ENCODE measurements at regions not wholly inside any gene's neighbourhood (a gene's known extent, or its start where the extent isn't known, plus 50 kb on each side); places are given as distances from the start of the nearest gene placed in this dataset.

DNA sequence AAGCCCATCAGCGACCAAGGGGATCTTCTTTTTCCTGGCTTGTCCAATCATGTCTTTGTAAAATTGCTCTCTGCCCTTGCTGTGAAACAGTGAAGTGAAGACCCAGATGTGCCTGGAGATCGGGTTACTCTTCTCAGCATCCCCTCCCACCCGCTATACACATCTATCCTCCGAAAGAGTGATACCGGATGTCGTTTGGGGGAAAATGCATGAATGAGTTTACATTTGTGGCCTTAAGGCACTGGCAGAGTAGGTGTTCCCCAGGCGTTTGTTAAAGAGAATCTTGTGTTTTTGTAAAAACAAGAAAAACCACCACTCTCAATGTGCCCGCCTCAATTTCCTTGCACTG lies 528.3 kb downstream of the CMPK2 start:
- H3K36me3 ChIP-seq (ENCODE audit: control insufficient read depth in 2 of 2, extremely low read depth in 1 of 2, insufficient read depth in 2 of 2, low read length in 2 of 2) = no peaks in the 10 kb centered on the region
- FAIRE-seq (no peak), DNase-seq (ENCODE audit: low read depth, low spot score) (no peak)
- H3K79me2 ChIP-seq (ENCODE audit: control insufficient read depth, insufficient read depth, low read length) = no peaks in the 10 kb centered on the region
- H2AFZ ChIP-seq (ENCODE audit: control insufficient read depth, low read length) = no peak overlapping the region
- H3K4me2 ChIP-seq (ENCODE audit: control insufficient read depth, extremely low read depth, insufficient read depth, low read depth, low read length) = no peak overlapping the region
- no peak for TF ChIP-seq EZH2 (IDR thresholded peaks at IDR 0.05; ENCODE audit: low read length)
- TF ChIP-seq, protein P1, sequence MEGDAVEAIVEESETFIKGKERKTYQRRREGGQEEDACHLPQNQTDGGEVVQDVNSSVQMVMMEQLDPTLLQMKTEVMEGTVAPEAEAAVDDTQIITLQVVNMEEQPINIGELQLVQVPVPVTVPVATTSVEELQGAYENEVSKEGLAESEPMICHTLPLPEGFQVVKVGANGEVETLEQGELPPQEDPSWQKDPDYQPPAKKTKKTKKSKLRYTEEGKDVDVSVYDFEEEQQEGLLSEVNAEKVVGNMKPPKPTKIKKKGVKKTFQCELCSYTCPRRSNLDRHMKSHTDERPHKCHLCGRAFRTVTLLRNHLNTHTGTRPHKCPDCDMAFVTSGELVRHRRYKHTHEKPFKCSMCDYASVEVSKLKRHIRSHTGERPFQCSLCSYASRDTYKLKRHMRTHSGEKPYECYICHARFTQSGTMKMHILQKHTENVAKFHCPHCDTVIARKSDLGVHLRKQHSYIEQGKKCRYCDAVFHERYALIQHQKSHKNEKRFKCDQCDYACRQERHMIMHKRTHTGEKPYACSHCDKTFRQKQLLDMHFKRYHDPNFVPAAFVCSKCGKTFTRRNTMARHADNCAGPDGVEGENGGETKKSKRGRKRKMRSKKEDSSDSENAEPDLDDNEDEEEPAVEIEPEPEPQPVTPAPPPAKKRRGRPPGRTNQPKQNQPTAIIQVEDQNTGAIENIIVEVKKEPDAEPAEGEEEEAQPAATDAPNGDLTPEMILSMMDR (optimal IDR thresholded peaks at IDR 0.05 in 1 of 3, IDR thresholded peaks at IDR 0.05 in 1 of 3, conservative IDR thresholded peaks at IDR 0.05 in 1 of 3; ENCODE audit: extremely low read depth in 1 of 3, insufficient read depth in 2 of 3, low read length in 3 of 3) = no peak
- H3K4me3 ChIP-seq (ENCODE audit: control insufficient read depth in 2 of 3, extremely low read depth in 1 of 3, insufficient read depth in 2 of 3, low read depth in 1 of 3, low read length in 3 of 3) = no peak overlapping the region
- H3K9me3 ChIP-seq (ENCODE audit: control insufficient read depth, low read depth, low read length) = no peaks in the 10 kb centered on the region
- H3K27ac ChIP-seq (ENCODE audit: control insufficient read depth, insufficient read depth, low read length) = no peak overlapping the region
- no peaks in the 10 kb centered on the region for H3K9me1 ChIP-seq (ENCODE audit: control insufficient read depth, extremely low read depth, insufficient read depth, low read length)
- no peaks in the 10 kb centered on the region for H3K4me1 ChIP-seq (ENCODE audit: control insufficient read depth, extremely low read depth, insufficient read depth, low read length)
- dilution Hi-C loops (cut with MboI; ENCODE audit: extremely low pct_ligation_motif_present, low sequenced_read_pairs) = no loop called here
- H3K9ac ChIP-seq (ENCODE audit: control insufficient read depth, extremely low read depth, insufficient read depth, low read length) = no peak overlapping the region
- H3K27me3 ChIP-seq (ENCODE audit: control insufficient read depth, extremely low read depth, insufficient read depth, low read length) = no peaks in the 10 kb centered on the region
- no peaks in the 10 kb centered on the region for H4K20me1 ChIP-seq (ENCODE audit: control insufficient read depth, extremely low read depth, insufficient read depth, low read length)

DNA sequence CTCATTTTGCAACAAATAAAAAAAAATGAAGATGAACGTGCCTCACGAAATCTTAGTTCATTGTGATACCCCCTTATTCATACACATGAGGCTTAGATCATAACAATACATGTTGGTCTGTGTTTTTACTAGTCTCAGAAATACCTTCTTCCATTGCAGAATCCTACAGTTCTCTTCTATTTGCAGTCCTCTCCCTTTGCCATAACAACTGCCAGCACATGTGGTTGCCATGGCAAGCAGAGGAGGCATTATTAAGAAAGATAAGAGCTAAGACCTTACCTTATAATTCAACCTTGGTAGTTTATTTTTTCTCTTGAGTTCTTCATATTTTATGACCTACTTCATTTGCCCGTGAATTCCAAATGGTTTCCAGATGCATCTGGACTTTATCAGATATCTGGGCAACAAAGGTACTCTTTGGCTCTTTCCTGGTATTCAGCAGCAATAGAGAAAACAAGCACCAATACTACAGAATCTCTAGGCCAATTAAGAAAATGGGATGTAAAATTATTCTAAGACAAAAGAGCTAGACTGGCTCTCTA lies 524.0 kb downstream of the CMPK2 start:
- no peak for FAIRE-seq

More for the DNA sequence above, 524.0 kb downstream of the CMPK2 start:
- H3K4me2 ChIP-seq (ENCODE audit: control insufficient read depth, extremely low read depth, insufficient read depth, low read depth, low read length) = no peak overlapping the region
- dilution Hi-C loops (cut with MboI; ENCODE audit: extremely low pct_ligation_motif_present, low sequenced_read_pairs) = no loop called here
- H3K9me3 ChIP-seq (ENCODE audit: control insufficient read depth, low read depth, low read length) = no peaks in the 10 kb centered on the region
- no peak overlapping the region for H3K9ac ChIP-seq (ENCODE audit: control insufficient read depth, extremely low read depth, insufficient read depth, low read length)
- no peaks in the 10 kb centered on the region for H3K4me1 ChIP-seq (ENCODE audit: control insufficient read depth, extremely low read depth, insufficient read depth, low read length)
- no peaks in the 10 kb centered on the region for H4K20me1 ChIP-seq (ENCODE audit: control insufficient read depth, extremely low read depth, insufficient read depth, low read length)
- no peaks in the 10 kb centered on the region for H3K36me3 ChIP-seq (ENCODE audit: control insufficient read depth in 2 of 2, extremely low read depth in 1 of 2, insufficient read depth in 2 of 2, low read length in 2 of 2)
- no peaks in the 10 kb centered on the region for H3K27me3 ChIP-seq (ENCODE audit: control insufficient read depth, extremely low read depth, insufficient read depth, low read length)
- TF ChIP-seq, protein P1 (optimal IDR thresholded peaks at IDR 0.05 in 1 of 3, IDR thresholded peaks at IDR 0.05 in 1 of 3, conservative IDR thresholded peaks at IDR 0.05 in 1 of 3; ENCODE audit: extremely low read depth in 1 of 3, insufficient read depth in 2 of 3, low read length in 3 of 3) = no peak
- TF ChIP-seq EZH2 (IDR thresholded peaks at IDR 0.05; ENCODE audit: low read length) = no peak
- H2AFZ ChIP-seq (ENCODE audit: control insufficient read depth, low read length) = no peak overlapping the region
- H3K27ac ChIP-seq (ENCODE audit: control insufficient read depth, insufficient read depth, low read length) = no peak overlapping the region
- H3K4me3 ChIP-seq (ENCODE audit: control insufficient read depth in 2 of 3, extremely low read depth in 1 of 3, insufficient read depth in 2 of 3, low read depth in 1 of 3, low read length in 3 of 3) = no peak overlapping the region
- H3K79me2 ChIP-seq (ENCODE audit: control insufficient read depth, insufficient read depth, low read length) = no peaks in the 10 kb centered on the region
- H3K9me1 ChIP-seq (ENCODE audit: control insufficient read depth, extremely low read depth, insufficient read depth, low read length) = no peaks in the 10 kb centered on the region
- no peak for DNase-seq (ENCODE audit: low read depth, low spot score)
